ENCODE measurements at regions not wholly inside any gene's neighbourhood (a gene's known extent, or its start where the extent isn't known, plus 50 kb on each side); places are given as distances from the start of the nearest gene placed in this dataset.
"Not testable (repeated sequence)": the region's sequence is repeated elsewhere in the genome, so short reads cannot be mapped to it uniquely, and the experiment has no call there.

DNA sequence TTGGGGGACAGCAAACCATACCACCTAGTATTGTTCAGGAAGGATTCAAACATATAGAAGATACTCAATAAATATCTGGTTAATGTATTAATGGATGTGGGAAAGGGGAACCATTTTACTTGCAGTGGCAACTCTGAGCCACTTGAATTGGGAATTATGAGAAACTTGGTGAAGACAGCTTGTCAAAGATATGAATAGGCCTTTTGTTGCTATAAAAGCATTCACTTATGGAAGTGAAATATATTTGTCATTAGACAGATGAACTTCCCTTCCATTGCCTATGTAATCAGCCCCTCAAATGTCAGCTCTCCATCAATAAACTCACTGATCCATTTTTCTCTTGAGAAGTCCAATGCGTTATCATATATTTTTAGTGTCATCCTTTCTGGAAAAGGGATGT lies 56.1 kb downstream of the GPR85 start:
- no peak overlapping the region for H3K27ac ChIP-seq

DNA sequence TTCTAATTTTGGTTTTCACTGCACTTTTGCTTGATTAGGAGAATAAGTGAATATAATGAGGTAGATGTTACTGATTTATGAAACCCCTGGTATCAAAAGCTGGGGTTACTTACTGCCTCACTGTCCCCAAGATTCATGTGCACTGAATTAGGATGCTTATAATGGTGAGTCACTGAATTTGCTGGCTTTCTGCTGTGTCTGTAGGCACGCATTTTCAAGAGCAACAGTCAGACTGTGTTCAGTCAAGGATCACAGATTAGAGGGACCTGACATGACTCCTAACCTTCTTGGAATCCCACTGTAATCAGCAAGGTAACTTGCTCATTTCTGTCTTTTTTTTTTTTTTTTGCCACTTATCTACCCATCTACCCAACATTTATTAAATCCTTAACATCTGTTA lies 59.7 kb downstream of the GPR85 start:
- Histone ChIP-seq H3K4me3 (no peak overlapping the region), H3K27ac (no peak overlapping the region)

More for the DNA sequence above, 56.1 kb downstream of the GPR85 start:
- H3K4me3 ChIP-seq: no peak overlapping the region

DNA sequence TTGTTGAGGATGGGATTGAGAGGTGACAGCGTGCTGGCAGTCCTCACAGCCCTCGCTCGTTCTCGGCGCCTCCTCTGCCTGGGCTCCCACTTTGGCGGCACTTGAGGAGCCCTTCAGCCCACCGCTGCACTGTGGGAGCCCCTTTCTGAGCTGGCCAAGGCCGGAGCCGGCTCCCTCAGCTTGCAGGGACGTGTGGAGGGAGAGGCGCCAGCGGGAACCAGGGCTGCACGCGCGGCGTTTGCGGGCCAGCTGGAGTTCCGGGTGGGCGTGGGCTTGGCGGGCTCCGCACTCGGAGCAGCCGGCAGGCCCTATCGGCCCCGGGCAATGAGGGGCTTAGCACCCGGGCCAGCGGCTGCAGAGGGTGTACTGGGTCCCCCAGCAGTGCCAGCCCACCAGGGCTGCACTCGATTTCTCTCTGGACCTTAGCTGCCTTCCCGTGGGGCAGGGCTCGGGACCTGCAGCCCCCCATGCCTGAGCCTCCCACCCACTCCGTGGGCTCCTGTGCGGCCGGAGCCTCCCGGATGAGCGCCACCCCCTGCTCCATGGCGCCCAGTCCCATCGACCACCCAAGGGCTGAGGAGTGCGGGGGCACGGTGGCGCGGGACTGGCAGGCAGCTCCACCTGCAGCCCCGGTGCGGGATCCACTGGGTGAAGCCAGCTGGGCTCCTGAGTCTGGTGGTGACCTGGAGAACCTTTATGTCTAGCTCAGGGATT lies 69.3 kb downstream of the GPR85 start:
- not testable (repeated sequence) for H3K4me3 ChIP-seq

DNA sequence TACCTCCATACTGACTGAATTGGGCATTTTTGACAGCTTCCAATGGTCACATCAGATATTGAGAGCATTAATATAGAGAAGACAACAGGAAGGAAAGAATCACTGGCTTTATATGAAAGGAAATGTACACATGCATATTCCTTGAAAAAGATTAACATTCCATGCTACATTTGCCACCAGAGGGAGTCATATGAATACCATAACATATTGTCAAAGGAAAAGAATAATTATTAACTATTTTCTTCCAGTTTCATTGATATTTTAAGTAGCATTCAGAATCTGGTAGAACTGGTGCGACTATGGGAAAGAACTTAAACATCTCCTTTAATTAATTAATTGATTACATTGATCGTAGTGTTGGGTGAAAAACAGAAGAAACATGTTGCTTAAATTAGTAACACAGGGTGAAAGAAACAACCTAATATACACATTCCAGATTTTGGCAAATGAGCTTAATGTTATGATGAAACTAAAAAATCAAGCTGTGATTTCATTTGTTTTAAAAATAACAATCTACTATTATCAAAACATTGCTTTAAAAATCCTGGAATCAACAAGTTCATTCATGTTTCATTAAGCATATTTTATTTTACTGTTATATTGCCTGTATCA lies 71.5 kb downstream of the GPR85 start:
- Histone ChIP-seq H3K4me3 (no peak overlapping the region), H3K27ac (no peak overlapping the region)

More for the DNA sequence above, 69.3 kb downstream of the GPR85 start:
- not testable (repeated sequence) for H3K27ac ChIP-seq

DNA sequence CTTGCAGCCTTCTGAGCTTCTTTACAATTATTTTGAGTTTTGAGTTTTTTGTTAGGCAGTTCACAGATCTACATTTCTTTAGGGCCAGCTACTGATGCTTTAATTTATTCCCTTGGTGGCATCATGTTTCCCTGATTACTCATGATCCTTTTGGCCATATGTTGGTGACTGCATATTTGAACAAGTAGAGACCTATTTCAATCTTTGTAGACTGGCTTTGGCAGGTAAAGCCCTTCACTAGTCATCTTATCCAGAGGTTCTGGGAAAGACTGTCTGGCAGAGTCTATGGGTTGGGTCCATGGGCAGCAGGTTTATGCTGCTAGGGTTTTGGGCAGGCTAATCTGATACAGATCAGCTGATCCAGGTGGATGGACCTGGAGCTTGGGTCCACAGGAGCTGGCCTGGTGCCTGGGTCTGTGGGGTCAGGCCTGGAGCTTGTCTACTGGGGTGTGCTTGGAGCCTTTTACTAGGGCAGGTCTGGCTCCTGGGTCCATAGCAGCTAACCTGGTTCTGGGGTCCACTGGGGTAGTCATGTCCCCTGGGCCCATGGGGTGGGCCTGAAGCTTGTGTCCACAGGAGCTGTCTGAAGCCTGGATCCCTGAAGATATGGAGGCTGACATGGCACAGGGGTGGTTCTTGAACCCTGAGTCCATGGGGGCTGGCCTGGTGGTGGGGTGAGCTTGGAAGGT lies 72.7 kb downstream of the GPR85 start:
- Histone ChIP-seq H3K4me3 (no peak overlapping the region), H3K27ac (peak overlapping the region in 1 of 21 experiments; percentile 5)

DNA sequence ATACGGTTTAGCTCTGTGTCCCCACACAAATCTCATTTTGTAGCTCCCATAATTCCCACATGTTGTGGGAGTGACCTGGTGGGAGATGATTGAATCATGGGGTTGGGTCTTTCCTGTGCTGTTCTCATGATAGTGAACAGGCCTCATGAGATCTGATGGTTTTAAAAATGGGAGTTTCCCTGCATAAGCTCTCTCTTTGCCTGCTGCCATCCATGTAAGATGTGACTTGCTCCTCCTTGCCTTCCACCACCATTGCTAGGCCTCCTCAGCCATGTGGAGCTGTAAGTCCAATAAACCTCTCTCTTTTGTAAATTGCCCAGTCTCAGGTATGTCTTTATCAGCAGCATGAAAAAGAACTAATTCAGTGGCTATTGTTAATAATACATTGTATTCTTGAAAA lies 73.8 kb downstream of the GPR85 start:
- not testable (repeated sequence) for H3K4me3 ChIP-seq, H3K27ac ChIP-seq

DNA sequence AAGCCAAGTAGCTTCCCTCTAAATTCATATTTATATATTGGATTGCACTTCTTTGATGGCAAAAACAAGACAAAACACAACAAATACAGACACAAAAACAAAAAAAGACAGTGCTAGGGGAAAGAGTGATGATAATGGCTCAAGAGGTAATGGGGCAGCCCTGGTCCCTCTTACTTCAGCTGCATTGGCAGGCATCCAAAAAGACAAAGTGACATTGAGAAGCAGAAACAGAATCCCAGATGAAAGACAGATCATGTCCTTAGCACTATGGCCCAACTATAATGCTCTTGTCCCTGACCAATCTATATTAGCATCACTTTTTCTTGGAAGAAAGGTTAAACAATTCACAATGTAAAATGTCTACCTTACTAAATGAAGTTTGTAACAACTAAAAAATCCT lies 76.2 kb downstream of the GPR85 start:
- Histone ChIP-seq H3K4me3 (no peak overlapping the region), H3K27ac (no peak overlapping the region)

DNA sequence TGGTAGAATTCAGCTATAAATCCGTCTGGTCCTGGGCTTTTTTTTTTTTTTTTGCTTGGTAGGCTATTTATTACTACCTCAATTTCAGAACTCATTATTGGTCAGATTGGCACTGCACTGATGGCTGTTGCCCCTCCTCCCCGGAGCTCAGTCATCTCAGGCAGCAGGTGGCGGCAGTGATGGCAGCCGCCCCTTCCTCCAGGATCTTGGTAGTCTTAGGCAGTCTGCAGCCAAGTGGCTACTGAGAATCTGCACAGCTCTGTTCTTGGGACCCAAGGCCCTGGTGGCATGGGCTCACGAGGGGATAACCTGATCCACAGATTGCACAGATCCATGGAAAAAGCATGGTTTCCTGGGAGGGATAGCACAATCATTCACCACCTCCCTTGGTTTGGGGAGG lies 77.9 kb downstream of the GPR85 start:
- Histone ChIP-seq H3K4me3 (no peak overlapping the region), H3K27ac (no peak overlapping the region)

DNA sequence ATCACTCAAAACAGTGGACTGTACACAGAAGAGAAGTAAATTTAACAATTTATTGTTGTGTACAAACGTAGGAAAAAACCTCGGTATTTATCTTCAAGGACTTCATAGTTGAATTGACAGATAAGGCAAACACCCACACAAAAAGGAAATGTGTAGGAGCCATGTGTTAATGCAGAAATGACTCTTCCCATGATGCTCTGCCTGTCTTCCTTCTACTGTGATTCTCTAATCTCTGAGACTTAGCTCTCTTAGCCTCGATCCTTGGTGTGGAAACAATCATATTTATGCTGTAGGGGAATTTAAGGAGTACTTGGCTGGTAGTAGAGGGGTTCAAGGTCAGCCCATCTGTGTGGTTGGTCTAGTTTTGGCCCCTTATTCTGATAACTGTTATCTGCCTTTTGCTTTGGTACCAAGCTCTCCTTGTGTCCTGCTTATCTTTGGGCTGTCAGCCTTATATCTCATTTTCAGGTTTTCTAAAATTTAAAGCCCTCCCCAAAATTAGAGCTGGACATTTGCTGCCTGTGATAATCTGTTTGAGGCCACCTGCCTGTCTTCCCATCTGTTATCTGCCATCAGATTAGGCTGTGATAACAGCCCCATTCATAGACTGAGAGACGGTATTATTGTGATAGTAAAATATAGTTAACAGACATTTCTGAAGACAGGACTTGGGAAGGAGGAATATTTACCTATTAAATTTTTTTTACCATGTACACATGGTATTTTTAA lies 81.7 kb downstream of the GPR85 start:
- Histone ChIP-seq H3K27ac (no peak overlapping the region), H3K4me3 (no peak overlapping the region)

DNA sequence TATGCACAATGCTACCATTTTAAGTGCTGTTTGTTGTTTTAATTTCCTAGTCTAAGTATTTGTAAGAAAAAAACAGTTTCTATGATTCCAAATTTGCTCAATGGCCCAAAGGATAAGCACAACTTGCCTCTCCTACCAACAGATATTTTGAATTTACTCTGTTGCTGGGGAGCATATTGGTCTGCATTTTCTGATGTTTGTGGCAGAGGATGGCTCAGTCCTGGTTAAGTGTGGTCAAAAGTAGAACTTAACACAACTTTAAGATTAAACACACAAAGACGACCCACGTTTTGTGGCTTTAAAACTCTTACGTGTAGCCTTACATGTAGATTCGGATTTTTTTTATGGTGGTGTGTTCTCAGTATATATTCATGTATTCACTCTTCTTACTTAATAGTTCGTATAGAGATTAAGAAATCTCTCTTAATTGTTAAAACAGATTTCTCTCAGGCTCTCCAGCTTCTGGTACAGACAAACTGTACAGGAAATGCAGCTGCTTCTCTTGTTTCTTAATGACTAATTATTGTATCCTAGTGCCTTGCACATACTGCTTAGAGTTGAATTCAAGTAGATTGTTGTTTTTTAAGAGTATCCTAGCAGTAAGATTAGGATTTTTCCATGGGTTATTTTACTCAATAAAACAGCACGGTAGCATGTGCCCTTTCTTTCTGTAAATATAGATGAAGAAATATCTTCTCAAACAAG lies 86.2 kb downstream of the GPR85 start:
- no peak overlapping the region for H3K27ac ChIP-seq
- no peak overlapping the region for H3K4me3 ChIP-seq

DNA sequence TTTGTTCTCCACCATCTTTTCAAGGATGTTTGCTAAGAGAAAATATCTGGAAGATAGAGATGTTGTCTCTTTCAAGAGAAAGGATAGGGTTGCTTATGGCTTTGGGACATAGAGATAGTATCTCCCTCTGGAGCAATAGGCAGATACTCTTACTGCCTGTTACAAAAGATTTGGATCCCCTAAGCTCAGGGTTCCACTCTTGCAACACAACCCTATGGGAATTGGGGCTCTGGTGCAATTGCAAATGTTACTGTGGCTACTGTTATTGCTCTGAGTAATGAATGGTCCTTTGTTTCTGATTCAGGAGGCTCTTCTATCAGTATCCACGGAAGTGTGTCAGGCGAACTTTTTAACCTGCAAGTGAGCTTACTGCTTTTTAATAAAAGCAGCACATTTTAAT lies 88.8 kb downstream of the GPR85 start:
- H3K27ac ChIP-seq: no peak overlapping the region
- no peak overlapping the region for H3K4me3 ChIP-seq

DNA sequence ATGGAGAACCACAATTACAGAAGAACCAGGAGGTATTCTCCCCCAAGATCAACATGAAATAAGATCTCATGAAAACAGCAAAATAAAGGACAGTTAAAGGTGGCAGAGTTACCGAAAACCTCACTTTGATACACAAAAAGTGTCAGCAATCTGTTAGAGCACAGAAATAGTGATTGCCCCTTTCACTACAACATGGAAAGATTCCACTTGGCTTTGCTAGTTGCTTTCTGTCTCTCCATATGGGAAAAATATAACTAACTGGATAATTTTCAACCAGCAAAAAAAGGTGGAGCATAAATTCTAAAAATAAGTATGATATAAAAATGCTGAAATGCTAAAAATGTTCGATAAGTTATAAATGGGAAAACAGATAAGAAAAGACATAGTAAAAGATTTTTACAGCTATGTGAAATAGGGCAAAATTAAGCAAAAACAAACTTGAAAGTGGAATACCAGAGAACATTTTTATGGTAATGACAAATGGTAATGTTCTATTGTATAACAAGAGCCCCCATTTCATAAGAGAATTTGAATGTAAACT lies 90.2 kb downstream of the GPR85 start:
- H3K4me3 ChIP-seq: no peak overlapping the region
- H3K27ac ChIP-seq: no peak overlapping the region

DNA sequence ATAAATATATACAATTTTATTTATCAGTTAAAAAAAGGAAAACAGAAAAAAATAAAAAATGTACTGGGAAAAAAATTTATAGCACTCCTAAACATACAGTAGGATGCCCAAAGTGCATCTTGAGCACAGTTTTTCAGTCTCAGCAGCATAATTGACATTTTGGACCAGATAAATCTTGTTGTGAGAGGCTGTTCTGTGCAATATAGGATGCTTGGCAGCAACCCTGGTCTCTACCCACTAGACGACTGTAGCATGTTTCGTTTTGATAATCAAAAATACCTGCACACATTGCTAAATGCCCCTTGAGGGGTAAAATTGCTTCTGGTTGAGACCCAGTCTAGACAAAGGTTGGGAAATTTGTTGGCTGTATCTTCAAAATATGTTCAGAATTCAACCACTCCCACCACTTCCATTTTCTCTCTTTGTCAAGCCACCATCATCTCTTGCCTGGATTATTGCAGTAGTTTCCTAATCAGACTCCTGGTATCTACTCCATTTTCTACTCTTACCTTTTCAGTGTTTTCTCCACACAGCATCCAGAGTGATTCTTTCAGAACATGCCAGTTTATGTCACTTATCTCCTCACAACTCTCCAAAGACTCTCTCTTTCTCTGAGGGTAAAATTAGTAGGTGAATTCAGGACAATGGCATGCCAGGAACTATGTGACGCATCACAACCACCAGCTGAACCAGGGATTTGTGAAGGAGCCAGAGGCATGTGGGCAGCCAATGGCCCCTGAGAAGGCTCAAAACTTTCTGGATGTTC lies 91.4 kb downstream of the GPR85 start:
- Histone ChIP-seq H3K4me3 (no peak overlapping the region), H3K27ac (no peak overlapping the region)

DNA sequence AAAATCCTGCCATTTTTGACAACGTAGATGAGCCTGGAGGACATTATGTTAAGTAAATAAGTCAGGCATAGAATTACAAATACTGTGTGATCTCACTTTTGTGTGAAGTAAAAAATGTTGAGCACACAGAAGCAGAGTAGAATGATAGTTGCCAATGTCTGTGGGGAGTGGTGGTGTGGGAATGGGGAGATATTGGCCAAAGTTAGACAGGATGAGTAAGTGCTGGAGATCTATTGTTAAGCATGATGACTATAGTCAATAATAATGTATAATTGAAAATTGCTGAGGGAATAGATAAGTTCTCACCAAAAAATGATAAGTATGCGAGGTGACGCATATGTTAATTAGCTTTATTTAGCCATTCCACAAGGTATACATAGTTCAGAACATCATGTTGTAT lies 92.0 kb downstream of the GPR85 start:
- no peak overlapping the region for H3K4me3 ChIP-seq
- no peak overlapping the region for H3K27ac ChIP-seq

DNA sequence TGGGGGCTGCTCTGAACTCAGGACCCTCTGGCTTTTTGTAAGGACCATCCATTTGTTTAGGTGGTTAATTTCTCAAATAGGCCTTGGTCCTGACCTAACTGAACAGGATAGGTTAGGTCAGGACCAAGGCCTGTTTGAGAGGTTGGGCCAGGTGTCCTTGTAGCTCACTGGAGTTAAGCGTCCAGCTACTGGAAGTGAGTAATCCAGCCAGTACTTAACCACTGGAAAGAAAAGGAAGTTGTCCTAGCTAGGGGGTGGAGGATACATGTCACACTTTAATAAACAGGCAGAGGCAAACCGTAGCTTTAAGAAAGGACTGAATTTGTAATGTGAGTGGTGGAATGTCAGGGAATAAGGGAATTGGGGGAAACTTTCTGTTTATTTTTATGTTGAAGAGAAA lies 96.0 kb downstream of the GPR85 start:
- Histone ChIP-seq H3K27ac (no peak overlapping the region), H3K4me3 (no peak overlapping the region)

DNA sequence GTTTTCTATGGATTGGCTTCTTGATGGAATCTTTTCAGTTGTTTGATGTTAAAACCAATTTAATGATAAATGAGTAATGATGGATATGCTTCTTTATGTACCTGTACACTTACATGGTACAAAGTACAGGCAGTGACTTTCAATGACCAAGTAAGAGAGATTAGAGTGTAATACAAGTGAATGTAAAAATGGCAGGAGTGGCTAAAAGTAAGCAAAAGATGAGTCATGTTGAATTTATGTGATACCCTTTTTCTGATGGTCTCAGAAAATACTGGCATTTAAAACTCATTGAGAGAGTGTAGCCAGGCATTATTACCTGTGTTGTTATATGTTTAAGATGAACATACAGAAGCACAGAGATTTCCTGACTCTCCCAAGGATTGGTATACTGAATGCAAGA lies 97.1 kb downstream of the GPR85 start:
- H3K27ac ChIP-seq: no peak overlapping the region
- no peak overlapping the region for H3K4me3 ChIP-seq

DNA sequence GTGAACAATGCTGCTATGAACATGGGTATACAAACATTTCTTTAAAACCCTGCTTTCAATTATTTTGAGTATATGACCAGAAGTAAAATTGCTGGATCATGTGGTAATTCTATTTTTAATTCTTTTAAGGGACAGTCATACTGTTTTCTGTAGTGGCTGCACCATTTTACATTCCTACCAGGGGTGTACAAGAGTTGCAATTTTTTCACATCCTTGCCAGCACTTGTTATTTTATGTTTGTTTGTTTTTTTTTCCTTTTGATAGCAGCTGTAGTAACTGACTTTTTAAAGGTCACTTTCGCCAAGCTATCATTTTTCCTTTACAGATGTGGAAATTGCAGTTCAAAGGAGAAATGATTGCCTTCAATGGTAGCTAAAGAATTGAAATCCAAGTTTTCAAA lies 99.5 kb downstream of the GPR85 start:
- H3K4me3 ChIP-seq: no peak overlapping the region
- no peak overlapping the region for H3K27ac ChIP-seq

DNA sequence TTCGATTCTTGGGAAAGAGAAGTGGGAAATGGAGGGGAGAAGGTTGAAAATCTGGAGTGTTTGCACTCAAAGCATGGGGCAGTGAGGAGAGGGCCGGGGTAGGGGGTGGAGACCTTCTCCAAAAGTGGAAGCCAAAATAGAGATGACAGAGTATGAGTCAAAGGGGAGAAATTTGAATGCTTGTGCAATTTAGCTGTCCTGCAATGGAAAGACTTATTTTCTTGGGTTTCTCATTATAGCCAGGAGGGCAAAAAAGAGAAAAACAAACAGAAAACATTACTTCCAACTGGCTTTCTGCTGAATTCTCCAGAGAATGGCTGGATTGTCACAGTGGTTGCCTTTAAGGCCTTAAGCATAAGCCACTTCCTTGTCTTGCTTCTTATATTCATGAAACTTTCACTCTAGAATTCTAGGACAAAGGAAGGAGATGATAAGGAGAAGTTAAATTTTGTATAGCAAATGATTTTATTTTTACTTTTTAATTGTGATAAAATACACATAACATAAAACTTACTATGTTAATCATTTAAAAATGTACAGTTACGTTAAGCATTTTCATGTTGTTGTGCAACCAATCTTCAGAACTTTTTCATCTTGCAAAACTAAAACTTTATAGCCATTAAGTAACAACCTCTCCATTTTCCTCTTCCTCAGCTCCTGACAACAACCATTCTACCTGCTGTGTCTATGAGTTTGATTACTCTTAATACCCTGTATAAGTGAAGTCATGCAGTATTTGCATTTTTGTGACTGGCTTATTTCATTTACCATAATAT lies 100.2 kb downstream of the GPR85 start:
- Histone ChIP-seq H3K27ac (peak overlapping the region in 1 of 21 experiments; percentile 12), H3K4me3 (no peak overlapping the region)

All from skin epidermis (tissue), 12 donors.